ENCODE measurements at regions not wholly inside any gene's neighbourhood (a gene's known extent, or its start where the extent isn't known, plus 50 kb on each side); places are given as distances from the start of the nearest gene placed in this dataset.

GRCh38 chr16:75928295-75928694, 202.0 kb upstream of the CPHXL start:
- POLR2A ChIA-PET, result interaction anchor here (0.5 kb wide), 1 partner anchor 8 kb away, joined by 4 read pairs; no protein-coding TSS in a partner anchor
- no peak for DNase-seq (ENCODE audit: low read depth, low spot score)
- CTCF ChIA-PET, result no interaction called here
- Histone ChIP-seq H3K9me3 (ENCODE audit: control insufficient read depth, insufficient read depth, low read length) (no peaks in the 10 kb centered on the region), H3K4me3 (ENCODE audit: low read depth, low read length) (no peak overlapping the region), H3K27me3 (ENCODE audit: control insufficient read depth, insufficient read depth, low read length) (no peaks in the 10 kb centered on the region), H3K27ac (ENCODE audit: low read depth, low read length) (no peak overlapping the region)
- TF ChIP-seq, protein P1, sequence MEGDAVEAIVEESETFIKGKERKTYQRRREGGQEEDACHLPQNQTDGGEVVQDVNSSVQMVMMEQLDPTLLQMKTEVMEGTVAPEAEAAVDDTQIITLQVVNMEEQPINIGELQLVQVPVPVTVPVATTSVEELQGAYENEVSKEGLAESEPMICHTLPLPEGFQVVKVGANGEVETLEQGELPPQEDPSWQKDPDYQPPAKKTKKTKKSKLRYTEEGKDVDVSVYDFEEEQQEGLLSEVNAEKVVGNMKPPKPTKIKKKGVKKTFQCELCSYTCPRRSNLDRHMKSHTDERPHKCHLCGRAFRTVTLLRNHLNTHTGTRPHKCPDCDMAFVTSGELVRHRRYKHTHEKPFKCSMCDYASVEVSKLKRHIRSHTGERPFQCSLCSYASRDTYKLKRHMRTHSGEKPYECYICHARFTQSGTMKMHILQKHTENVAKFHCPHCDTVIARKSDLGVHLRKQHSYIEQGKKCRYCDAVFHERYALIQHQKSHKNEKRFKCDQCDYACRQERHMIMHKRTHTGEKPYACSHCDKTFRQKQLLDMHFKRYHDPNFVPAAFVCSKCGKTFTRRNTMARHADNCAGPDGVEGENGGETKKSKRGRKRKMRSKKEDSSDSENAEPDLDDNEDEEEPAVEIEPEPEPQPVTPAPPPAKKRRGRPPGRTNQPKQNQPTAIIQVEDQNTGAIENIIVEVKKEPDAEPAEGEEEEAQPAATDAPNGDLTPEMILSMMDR (IDR thresholded peaks at IDR 0.05; ENCODE audit: low read depth, low read length), result no peak

DNA sequence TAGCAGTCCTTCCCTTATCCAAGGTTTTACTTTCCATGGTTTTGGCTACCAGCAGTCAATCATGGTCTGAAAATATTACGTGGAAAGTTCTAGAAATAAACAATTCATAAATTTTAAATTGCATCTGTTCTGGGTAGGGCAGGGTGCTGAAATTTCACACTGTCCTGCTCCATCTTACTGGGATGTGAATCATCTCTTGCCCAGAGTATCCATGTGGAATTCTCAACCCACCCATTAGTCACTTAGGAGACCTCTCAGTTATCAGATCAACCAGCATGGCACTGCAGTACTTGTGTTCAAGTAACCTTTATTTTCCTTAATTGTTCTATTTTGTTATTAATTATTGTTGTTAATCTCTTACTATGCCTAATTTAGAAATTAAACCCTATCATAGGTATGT, 202.8 kb upstream of the CPHXL start:
- Histone ChIP-seq H3K27ac (ENCODE audit: low read depth, low read length) (no peak overlapping the region), H3K4me3 (ENCODE audit: low read depth, low read length) (no peak overlapping the region), H3K27me3 (ENCODE audit: control insufficient read depth, insufficient read depth, low read length) (no peaks in the 10 kb centered on the region), H3K9me3 (ENCODE audit: control insufficient read depth, insufficient read depth, low read length) (no peaks in the 10 kb centered on the region)
- no peak for DNase-seq (ENCODE audit: low read depth, low spot score)
- ChIA-PET POLR2A (no interaction called here), CTCF (no interaction called here)
- TF ChIP-seq, protein P1 (IDR thresholded peaks at IDR 0.05; ENCODE audit: low read depth, low read length), result no peak

GRCh38 chr16:75931043-75931442, 204.8 kb upstream of the CPHXL start:
- no peak overlapping the region for H3K4me3 ChIP-seq (ENCODE audit: low read depth, low read length)
- TF ChIP-seq, protein P1 (IDR thresholded peaks at IDR 0.05; ENCODE audit: low read depth, low read length), result no peak
- peak; percentile 97 for DNase-seq (ENCODE audit: low read depth, low spot score)

GRCh38 chr16:75931970-75932369, 205.7 kb upstream of the CPHXL start:
- no peak for DNase-seq (ENCODE audit: low read depth, low spot score)
- TF ChIP-seq, protein P1 (IDR thresholded peaks at IDR 0.05; ENCODE audit: low read depth, low read length), result no peak
- no peaks in the 10 kb centered on the region for H3K9me3 ChIP-seq (ENCODE audit: control insufficient read depth, insufficient read depth, low read length)
- H3K4me3 ChIP-seq (ENCODE audit: low read depth, low read length), result no peak overlapping the region
- ChIA-PET POLR2A (interaction anchor here (1.8 kb wide), 1 partner anchor 13 kb away, joined by 4 read pairs; no protein-coding TSS in a partner anchor), CTCF (no interaction called here)
- no peaks in the 10 kb centered on the region for H3K27me3 ChIP-seq (ENCODE audit: control insufficient read depth, insufficient read depth, low read length)
- no peak overlapping the region for H3K27ac ChIP-seq (ENCODE audit: low read depth, low read length)

More at GRCh38 chr16:75931043-75931442, 204.8 kb upstream of the CPHXL start:
- Histone ChIP-seq H3K27ac (ENCODE audit: low read depth, low read length) (no peak overlapping the region), H3K27me3 (ENCODE audit: control insufficient read depth, insufficient read depth, low read length) (no peaks in the 10 kb centered on the region), H3K9me3 (ENCODE audit: control insufficient read depth, insufficient read depth, low read length) (no peaks in the 10 kb centered on the region)
- CTCF ChIA-PET, result no interaction called here
- POLR2A ChIA-PET, result interaction anchor here (1.8 kb wide), 1 partner anchor 12 kb away, joined by 4 read pairs; no protein-coding TSS in a partner anchor

GRCh38 chr16:75938818-75939217, 212.5 kb upstream of the CPHXL start:
- POLR2A ChIA-PET, result no interaction called here
- TF ChIP-seq, protein P1 (IDR thresholded peaks at IDR 0.05; ENCODE audit: low read depth, low read length), result no peak
- CTCF ChIA-PET, result no interaction called here

More at GRCh38 chr16:75938818-75939217, 212.5 kb upstream of the CPHXL start:
- Histone ChIP-seq H3K27me3 (ENCODE audit: control insufficient read depth, insufficient read depth, low read length) (no peaks in the 10 kb centered on the region), H3K9me3 (ENCODE audit: control insufficient read depth, insufficient read depth, low read length) (no peaks in the 10 kb centered on the region), H3K27ac (ENCODE audit: low read depth, low read length) (no peak overlapping the region), H3K4me3 (ENCODE audit: low read depth, low read length) (no peak overlapping the region)
- peak; percentile 45 for DNase-seq (ENCODE audit: low read depth, low spot score)

Measured in AG04450 (cell line).